GM23338 (cell line): ENCODE measurements at regions not wholly inside any gene's neighbourhood (a gene's known extent, or its start where the extent isn't known, plus 50 kb on each side); places are given as distances from the start of the nearest gene placed in this dataset.

Source experiments
- POLR2AphosphoS5 ChIP-seq: IDR thresholded peaks from 2 replicates; pipeline ENCODE4 v1.6.1; 2016; ENCODE audit warnings: antibody characterized with exemption, low read depth
- TF ChIP-seq, protein P1 (sequence below), 2 experiments: fragments of 200-600 bp in 1 of 2; sonication (generic) in 1 of 2; conservative IDR thresholded peaks; 2 replicates each; pipeline versions ENCODE4 v1.5.1 to v1.6.1; 2016 to 2017; ENCODE audit warnings: antibody characterized with exemption in 2 of 2, low read depth in 2 of 2, mild to moderate bottlenecking in 2 of 2, moderate library complexity in 1 of 2

DNA sequence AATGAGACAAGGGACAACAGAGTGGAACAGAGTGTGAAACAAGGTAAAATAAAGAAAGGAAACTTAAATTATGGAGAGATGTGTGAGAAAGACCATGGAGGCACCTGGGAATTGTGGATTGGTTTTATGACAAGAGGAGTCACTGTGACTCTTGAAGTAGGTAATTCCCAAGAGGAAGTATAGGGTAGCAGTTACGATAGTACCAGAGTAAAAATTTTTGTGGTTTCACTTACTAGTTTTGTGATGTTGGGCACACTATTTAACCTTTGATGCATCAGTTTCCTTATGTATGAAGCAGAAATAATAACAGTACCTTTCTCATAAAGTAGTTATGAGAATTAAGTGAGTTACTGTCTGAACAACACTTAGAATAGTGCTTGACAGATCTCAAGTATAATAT lies 267.9 kb upstream of the DPYD start:
- TF ChIP-seq, protein P1, sequence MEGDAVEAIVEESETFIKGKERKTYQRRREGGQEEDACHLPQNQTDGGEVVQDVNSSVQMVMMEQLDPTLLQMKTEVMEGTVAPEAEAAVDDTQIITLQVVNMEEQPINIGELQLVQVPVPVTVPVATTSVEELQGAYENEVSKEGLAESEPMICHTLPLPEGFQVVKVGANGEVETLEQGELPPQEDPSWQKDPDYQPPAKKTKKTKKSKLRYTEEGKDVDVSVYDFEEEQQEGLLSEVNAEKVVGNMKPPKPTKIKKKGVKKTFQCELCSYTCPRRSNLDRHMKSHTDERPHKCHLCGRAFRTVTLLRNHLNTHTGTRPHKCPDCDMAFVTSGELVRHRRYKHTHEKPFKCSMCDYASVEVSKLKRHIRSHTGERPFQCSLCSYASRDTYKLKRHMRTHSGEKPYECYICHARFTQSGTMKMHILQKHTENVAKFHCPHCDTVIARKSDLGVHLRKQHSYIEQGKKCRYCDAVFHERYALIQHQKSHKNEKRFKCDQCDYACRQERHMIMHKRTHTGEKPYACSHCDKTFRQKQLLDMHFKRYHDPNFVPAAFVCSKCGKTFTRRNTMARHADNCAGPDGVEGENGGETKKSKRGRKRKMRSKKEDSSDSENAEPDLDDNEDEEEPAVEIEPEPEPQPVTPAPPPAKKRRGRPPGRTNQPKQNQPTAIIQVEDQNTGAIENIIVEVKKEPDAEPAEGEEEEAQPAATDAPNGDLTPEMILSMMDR (conservative IDR thresholded peaks at IDR 0.05; ENCODE audit: low read depth in 2 of 2) = no peak
- TF ChIP-seq POLR2AphosphoS5 = no peak
